CD14-positive monocyte (primary cell): ENCODE measurements at regions not wholly inside any gene's neighbourhood (a gene's known extent, or its start where the extent isn't known, plus 50 kb on each side); places are given as distances from the start of the nearest gene placed in this dataset.

Experiments
- DNase-seq, 3 donors: peaks; one replicate each; pipeline ENCODE4 v3.0.0-alpha.2; 2011 to 2022
- H2AFZ ChIP-seq: 2 replicates; pipeline ENCODE4 v1.6.0; 2012; ENCODE audit warnings: mild to moderate bottlenecking, low read depth, low read length, inconsistent platforms; ENCODE audit not compliant: insufficient read depth, poor library complexity, severe bottlenecking
- H3K27ac ChIP-seq, 2 donors: 1 replicate in 1 of 2; 2 replicates in 1 of 2; pipeline ENCODE4 v1.5.1; 2012 to 2013; ENCODE audit warnings: low read length in 2 of 2, control low read depth in 1 of 2, inconsistent platforms in 1 of 2, low read depth in 1 of 2, mild to moderate bottlenecking in 1 of 2
- H3K27me3 ChIP-seq, 2 donors: one replicate each; pipeline versions ENCODE4 v1.6.0 to v1.6.1; 2011 to 2013; ENCODE audit warnings: low read length in 2 of 2; ENCODE audit not compliant: control insufficient read depth in 2 of 2, insufficient read depth in 2 of 2
- H3K36me3 ChIP-seq, 2 donors: replicated peaks in 1 of 2; 1 replicate in 1 of 2; 2 replicates in 1 of 2; pipeline versions ENCODE4 v1.5.1 to v1.6.1; 2012 to 2013; ENCODE audit warnings: low read length in 2 of 2, control low read depth in 1 of 2, inconsistent platforms in 1 of 2, mild to moderate bottlenecking in 1 of 2; ENCODE audit not compliant: insufficient read depth in 2 of 2, control insufficient read depth in 1 of 2
- H3K4me1 ChIP-seq, 2 donors: 1 replicate in 1 of 2; 2 replicates in 1 of 2; pipeline versions ENCODE4 v1.5.1 to v1.6.1; 2012 to 2013; ENCODE audit warnings: low read length in 2 of 2, control low read depth in 1 of 2, inconsistent platforms in 1 of 2, mild to moderate bottlenecking in 1 of 2, moderate library complexity in 1 of 2; ENCODE audit not compliant: insufficient read depth in 2 of 2, control insufficient read depth in 1 of 2
- H3K4me2 ChIP-seq: replicated peaks from 2 replicates; pipeline ENCODE3; 2012; ENCODE audit warnings: low read length, moderate library complexity, mild to moderate bottlenecking; ENCODE audit not compliant: poor library complexity, severe bottlenecking; ENCODE audit errors: extremely low read depth
- H3K4me3 ChIP-seq, 3 experiments: fragments of 200-600 bp in 1 of 3; sonication (generic) in 1 of 3; replicated peaks in 1 of 3; 1 replicate in 2 of 3; 2 replicates in 1 of 3; pipeline ENCODE4 v1.5.1; 2011 to 2013; ENCODE audit warnings: low read length in 3 of 3, mild to moderate bottlenecking in 3 of 3, control low read depth in 2 of 3, low read depth in 2 of 3, inconsistent platforms in 1 of 3, moderate library complexity in 1 of 3
- H3K79me2 ChIP-seq: 2 replicates; pipeline ENCODE4 v1.6.0; 2012; ENCODE audit warnings: mild to moderate bottlenecking, control low read depth, inconsistent platforms, low read length, moderate library complexity; ENCODE audit not compliant: insufficient read depth
- H3K9ac ChIP-seq: 2 replicates; pipeline ENCODE4 v1.6.0; 2017; ENCODE audit warnings: low read length, mild to moderate bottlenecking; ENCODE audit not compliant: insufficient read depth, poor library complexity, severe bottlenecking
- H3K9me3 ChIP-seq, 2 donors: replicated peaks in 1 of 2; 1 replicate in 1 of 2; 2 replicates in 1 of 2; pipeline versions ENCODE4 v1.5.1 to v1.6.1; 2012 to 2013; ENCODE audit warnings: low read length in 2 of 2, control low read depth in 1 of 2; ENCODE audit not compliant: control insufficient read depth in 1 of 2, insufficient read depth in 1 of 2
- H4K20me1 ChIP-seq: 2 replicates; pipeline ENCODE4 v1.6.0; 2012; ENCODE audit warnings: mild to moderate bottlenecking, low read length, control low read depth, moderate library complexity; ENCODE audit not compliant: insufficient read depth
- H3K27ac Mint-ChIP-seq, 7 donors: one replicate each; pipeline ENCODE4 v1.8.0; 2020; ENCODE audit warnings: mild to moderate bottlenecking in 7 of 7, mixed read lengths in 7 of 7, moderate library complexity in 6 of 7, inconsistent platforms in 2 of 7
- H3K27me3 Mint-ChIP-seq, 3 donors: one replicate each; pipeline ENCODE4 v1.8.0; 2021 to 2022; ENCODE audit warnings: low read depth in 3 of 3, mild to moderate bottlenecking in 3 of 3, mixed read lengths in 3 of 3, moderate library complexity in 3 of 3, inconsistent platforms in 1 of 3
- H3K36me3 Mint-ChIP-seq, 2 donors: one replicate each; pipeline ENCODE4 v1.8.0; 2020; ENCODE audit warnings: mixed read lengths in 2 of 2, inconsistent platforms in 1 of 2, mild to moderate bottlenecking in 1 of 2
- H3K4me1 Mint-ChIP-seq: one replicate; pipeline ENCODE4 v1.8.0; 2020; ENCODE audit warnings: mild to moderate bottlenecking, mixed read lengths
- H3K4me3 Mint-ChIP-seq, 2 donors: one replicate each; pipeline ENCODE4 v1.8.0; 2020; ENCODE audit warnings: mild to moderate bottlenecking in 2 of 2, mixed read lengths in 2 of 2, moderate library complexity in 1 of 2
- H3K9me3 Mint-ChIP-seq, 7 donors: one replicate each; pipeline ENCODE4 v1.8.0; 2020 to 2022; ENCODE audit warnings: mixed read lengths in 7 of 7, mild to moderate bottlenecking in 6 of 7, moderate library complexity in 6 of 7, inconsistent platforms in 2 of 7
- CTCF ChIP-seq: fragments of 200-600 bp; IDR thresholded peaks from one replicate; pipeline ENCODE4 v1.8.0; 2022; ENCODE audit warnings: antibody characterized with exemption, mild to moderate bottlenecking
- WGBS: methylation state at CpG from one replicate; pipeline ENCODE4 v1.1.5; 2013; ENCODE audit warnings: missing lambda C conversion rate; ENCODE audit not compliant: insufficient coverage; 5-methylcytosine and 5-hydroxymethylcytosine counted together
- intact Hi-C, 2 donors: fragments of 100-400 bp; cut with micrococcal nuclease; formaldehyde crosslinking; loops; one replicate each; pipeline versions ENCODE4 v1.15.0 to v1.15.1; 2023

- H3K27ac Mint-ChIP-seq = no peak overlapping the region
- no peaks in the 10 kb centered on the region for H3K4me1 ChIP-seq
- no peak overlapping the region for H3K4me3 ChIP-seq
- peaks cover 0 to 3% (median 1%) of the 10 kb centered on the region in 7 donors for H3K9me3 Mint-ChIP-seq
- TF ChIP-seq CTCF = no peak
- H3K4me1 Mint-ChIP-seq = no peaks in the 10 kb centered on the region
- peaks cover 2 to 5% (median 5%) of the 10 kb centered on the region in 3 donors for H3K27me3 Mint-ChIP-seq
- H2AFZ ChIP-seq = no peak overlapping the region
- H3K9ac ChIP-seq = no peak overlapping the region
- intact Hi-C loops = no loop called here
- H3K36me3 ChIP-seq = no peaks in the 10 kb centered on the region
- H3K4me2 ChIP-seq = no peak overlapping the region
- H3K9me3 ChIP-seq = no peaks in the 10 kb centered on the region
- no peaks in the 10 kb centered on the region for H3K79me2 ChIP-seq
- H3K36me3 Mint-ChIP-seq = no peaks in the 10 kb centered on the region
- no peak overlapping the region for H3K4me3 Mint-ChIP-seq
- H3K27me3 ChIP-seq = no peaks in the 10 kb centered on the region
- no peak overlapping the region for H3K27ac ChIP-seq
- no peaks in the 10 kb centered on the region for H4K20me1 ChIP-seq
- WGBS = 89% methylated on average over 2 of the region's 2 CpGs
- no peak for DNase-seq
These were observed 84.9 kb upstream of the ZNF536 start for GRCh38 chr19:30287259-30287658.

- Mint-ChIP-seq H3K9me3 (peaks cover 0 to 4% (median 2%) of the 10 kb centered on the region in 7 donors), H3K27ac (no peak overlapping the region), H3K36me3 (no peaks in the 10 kb centered on the region), H3K27me3 (peaks cover 2 to 8% (median 6%) of the 10 kb centered on the region in 3 donors), H3K4me3 (no peak overlapping the region), H3K4me1 (no peaks in the 10 kb centered on the region)
- Histone ChIP-seq H3K27ac (no peak overlapping the region), H3K9me3 (no peaks in the 10 kb centered on the region), H4K20me1 (no peaks in the 10 kb centered on the region), H3K79me2 (no peaks in the 10 kb centered on the region), H3K9ac (no peak overlapping the region), H3K4me1 (no peaks in the 10 kb centered on the region), H3K27me3 (no peaks in the 10 kb centered on the region), H3K4me3 (no peak overlapping the region), H3K4me2 (no peak overlapping the region), H2AFZ (no peak overlapping the region), H3K36me3 (no peaks in the 10 kb centered on the region)
- intact Hi-C loops = no loop called here
- no peak for DNase-seq
- 63% methylated on average over 2 of the region's 5 CpGs for WGBS
- TF ChIP-seq CTCF = no peak
These were observed 84.2 kb upstream of the ZNF536 start for GRCh38 chr19:30287973-30288372.
